Sigmoid colon (tissue), 6 donors: ENCODE measurements at regions not wholly inside any gene's neighbourhood (a gene's known extent, or its start where the extent isn't known, plus 50 kb on each side); places are given as distances from the start of the nearest gene placed in this dataset.
"Not testable (repeated sequence)": the region's sequence is repeated elsewhere in the genome, so short reads cannot be mapped to it uniquely, and the experiment has no call there.

ENCODE experiments used
- DNase-seq: peaks from one replicate; pipeline ENCODE4 v3.0.0-alpha.2; 2019
- H3K27ac ChIP-seq, 4 donors: fragments of 200-600 bp; sonication (generic); one replicate each; pipeline ENCODE4 v1.5.1; 2016 to 2019; ENCODE audit warnings: mild to moderate bottlenecking in 1 of 4
- H3K27me3 ChIP-seq, 3 donors: fragments of 200-600 bp; sonication (generic); one replicate each; pipeline ENCODE4 v1.5.1; 2019; ENCODE audit warnings: mild to moderate bottlenecking in 1 of 3
- H3K36me3 ChIP-seq, 4 donors: fragments of 200-600 bp; sonication (generic); one replicate each; pipeline ENCODE4 v1.5.1; 2016 to 2019
- H3K4me1 ChIP-seq, 4 donors: fragments of 200-600 bp; sonication (generic); one replicate each; pipeline ENCODE4 v1.5.1; 2017 to 2019
- H3K4me3 ChIP-seq, 4 donors: fragments of 200-600 bp; sonication (generic); one replicate each; pipeline ENCODE4 v1.5.1; 2017 to 2019; ENCODE audit warnings: mild to moderate bottlenecking in 2 of 4, moderate library complexity in 1 of 4
- H3K9me3 ChIP-seq, 4 donors: fragments of 200-600 bp in 3 of 4; sonication (generic) in 3 of 4; one replicate each; pipeline versions ENCODE4 v1.5.1 to v1.6.1; 2013 to 2019
- CTCF ChIP-seq, 4 experiments: fragments of 450-650 bp in 3 of 4; fragments of 200-600 bp in 1 of 4; IDR thresholded peaks; one replicate each; pipeline ENCODE4 v1.5.1; 2016 to 2019; ENCODE audit warnings: antibody characterized with exemption in 4 of 4, mild to moderate bottlenecking in 3 of 4, moderate library complexity in 2 of 4
- EP300 ChIP-seq, 4 donors: sonication (generic); formaldehyde crosslinking; IDR thresholded peaks; one replicate each; pipeline ENCODE4 v1.6.1; 2017; ENCODE audit warnings: antibody characterized with exemption in 4 of 4
- POLR2A ChIP-seq, 2 donors: fragments of 450-650 bp; IDR thresholded peaks; one replicate each; pipeline ENCODE4 v1.6.1; 2016; ENCODE audit warnings: antibody characterized with exemption in 2 of 2, mild to moderate bottlenecking in 2 of 2, moderate library complexity in 2 of 2
- POLR2AphosphoS5 ChIP-seq, 4 donors: sonication (generic); formaldehyde crosslinking; IDR thresholded peaks; one replicate each; pipeline ENCODE4 v1.6.1; 2017; ENCODE audit warnings: antibody characterized with exemption in 4 of 4
- WGBS, 2 donors: extraction: QIAGEN DNeasy Blood & Tissue Kit; methylation state at CpG; one replicate each; pipeline ENCODE4 v1.1.7; 2013; 5-methylcytosine and 5-hydroxymethylcytosine counted together
- intact Hi-C: fragments of 100-400 bp; cut with DNase I; formaldehyde crosslinking; loops from one replicate; pipeline ENCODE4 v1.15.1; 2023
- donor health status: healthy with polysubstance abuse.
- donor health status: healthy.

- Histone ChIP-seq H3K4me3 (no peak overlapping the region), H3K4me1 (no peaks in the 10 kb centered on the region), H3K27me3 (no peaks in the 10 kb centered on the region), H3K36me3 (no peaks in the 10 kb centered on the region), H3K27ac (no peak overlapping the region), H3K9me3 (no peaks in the 10 kb centered on the region)
- no peak for DNase-seq
- no peak for TF ChIP-seq POLR2AphosphoS5 (IDR thresholded peaks at IDR 0.05)
- TF ChIP-seq POLR2A (IDR thresholded peaks at IDR 0.05) = no peak
- intact Hi-C loops = no loop called here
- 62 to 66% methylated on average over 5 of the region's 5 CpGs for WGBS, 2 donors
These were observed 328.9 kb upstream of the KCND2 start for GRCh38 chr7:119943942-119944600.

DNA sequence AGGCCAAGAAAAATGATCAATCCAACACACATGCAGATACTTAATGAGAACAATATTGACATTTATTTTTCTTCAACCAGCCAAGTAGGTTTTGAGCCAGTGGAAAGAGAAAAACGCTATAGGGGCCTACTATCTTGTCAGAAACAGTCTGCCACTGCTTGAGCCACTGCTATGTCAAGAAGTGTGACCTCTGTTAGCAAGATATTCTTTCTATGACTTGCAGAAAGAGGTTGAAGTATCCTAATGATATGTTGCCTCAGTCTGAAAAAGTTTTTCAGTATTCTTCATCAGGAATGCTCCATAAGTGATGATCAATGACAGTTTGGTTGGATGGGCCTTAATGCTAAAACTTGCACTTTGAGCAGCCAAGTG is 328.4 kb upstream of the KCND2 start:
- intact Hi-C loops = no loop called here
- WGBS, 2 donors = 22 to 61% methylated on average over 1 of the region's 1 CpG
- H3K27ac ChIP-seq = no peak overlapping the region
- no peaks in the 10 kb centered on the region for H3K4me1 ChIP-seq
- no peaks in the 10 kb centered on the region for H3K36me3 ChIP-seq
- no peak for DNase-seq
- no peaks in the 10 kb centered on the region for H3K27me3 ChIP-seq
- TF ChIP-seq POLR2A (IDR thresholded peaks at IDR 0.05) = no peak
- TF ChIP-seq CTCF (IDR thresholded peaks at IDR 0.05) = no peak
- TF ChIP-seq POLR2AphosphoS5 (IDR thresholded peaks at IDR 0.05) = no peak
- no peak for TF ChIP-seq EP300 (IDR thresholded peaks at IDR 0.05)
- H3K9me3 ChIP-seq = no peaks in the 10 kb centered on the region
- H3K4me3 ChIP-seq = no peak overlapping the region

DNA sequence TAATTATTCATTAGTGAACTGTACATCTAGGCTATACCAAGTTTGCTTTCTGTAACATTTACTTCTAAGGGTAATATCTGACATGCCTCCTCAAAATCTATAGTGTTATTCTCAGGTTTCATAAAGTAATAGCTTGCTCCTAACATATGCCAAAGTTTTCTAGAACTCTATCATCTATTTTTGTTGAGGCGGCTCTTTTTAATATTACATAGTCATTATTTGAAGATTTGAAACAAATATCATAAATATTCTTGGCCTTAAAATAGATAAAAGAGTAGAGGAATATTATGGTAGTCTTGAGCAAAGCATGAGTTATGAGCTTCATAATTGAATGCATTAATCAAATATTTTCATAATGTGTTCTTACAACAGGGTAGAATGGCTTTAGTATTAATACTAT is 327.2 kb upstream of the KCND2 start:
- no peak overlapping the region for H3K27ac ChIP-seq
- no peaks in the 10 kb centered on the region for H3K4me1 ChIP-seq
- H3K27me3 ChIP-seq = no peaks in the 10 kb centered on the region
- 91 to 96% methylated on average over 1 of the region's 1 CpG for WGBS, 2 donors
- TF ChIP-seq CTCF (IDR thresholded peaks at IDR 0.05) (no peak), EP300 (IDR thresholded peaks at IDR 0.05) (no peak)
- DNase-seq = no peak
- H3K36me3 ChIP-seq = no peaks in the 10 kb centered on the region
- no peak overlapping the region for H3K4me3 ChIP-seq
- intact Hi-C loops = no loop called here
- H3K9me3 ChIP-seq = no peaks in the 10 kb centered on the region

DNA sequence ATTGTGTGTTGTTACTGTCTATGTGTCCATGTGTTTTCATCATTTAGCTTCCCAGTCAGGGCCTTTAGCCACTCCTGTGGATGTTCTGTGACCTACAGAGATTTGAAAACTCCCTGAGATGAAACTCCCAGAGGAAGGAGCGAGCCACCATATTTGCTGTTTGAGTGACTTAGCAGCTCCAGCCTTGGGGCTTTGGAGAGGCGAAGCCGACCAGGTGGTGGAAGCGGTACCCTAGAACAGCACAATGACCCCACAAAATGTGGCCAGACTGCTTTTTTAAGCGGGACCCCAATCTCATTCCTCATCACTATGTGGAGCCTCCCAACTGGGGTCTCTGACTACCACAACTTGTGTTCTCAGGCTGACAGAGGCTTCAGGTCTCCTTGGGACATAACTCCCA is 323.9 kb upstream of the KCND2 start:
- H3K4me3 ChIP-seq = no peak overlapping the region
- intact Hi-C loops = no loop called here
- no peak for DNase-seq
- H3K36me3 ChIP-seq = no peaks in the 10 kb centered on the region
- H3K27me3 ChIP-seq = no peaks in the 10 kb centered on the region
- no peak overlapping the region for H3K27ac ChIP-seq
- WGBS, 2 donors = 94 to 96% methylated on average over 5 of the region's 5 CpGs
- TF ChIP-seq CTCF (IDR thresholded peaks at IDR 0.05) (no peak), POLR2AphosphoS5 (IDR thresholded peaks at IDR 0.05) (no peak), POLR2A (IDR thresholded peaks at IDR 0.05) (no peak), EP300 (IDR thresholded peaks at IDR 0.05) (no peak)
- H3K4me1 ChIP-seq = no peaks in the 10 kb centered on the region
- no peaks in the 10 kb centered on the region for H3K9me3 ChIP-seq

DNA sequence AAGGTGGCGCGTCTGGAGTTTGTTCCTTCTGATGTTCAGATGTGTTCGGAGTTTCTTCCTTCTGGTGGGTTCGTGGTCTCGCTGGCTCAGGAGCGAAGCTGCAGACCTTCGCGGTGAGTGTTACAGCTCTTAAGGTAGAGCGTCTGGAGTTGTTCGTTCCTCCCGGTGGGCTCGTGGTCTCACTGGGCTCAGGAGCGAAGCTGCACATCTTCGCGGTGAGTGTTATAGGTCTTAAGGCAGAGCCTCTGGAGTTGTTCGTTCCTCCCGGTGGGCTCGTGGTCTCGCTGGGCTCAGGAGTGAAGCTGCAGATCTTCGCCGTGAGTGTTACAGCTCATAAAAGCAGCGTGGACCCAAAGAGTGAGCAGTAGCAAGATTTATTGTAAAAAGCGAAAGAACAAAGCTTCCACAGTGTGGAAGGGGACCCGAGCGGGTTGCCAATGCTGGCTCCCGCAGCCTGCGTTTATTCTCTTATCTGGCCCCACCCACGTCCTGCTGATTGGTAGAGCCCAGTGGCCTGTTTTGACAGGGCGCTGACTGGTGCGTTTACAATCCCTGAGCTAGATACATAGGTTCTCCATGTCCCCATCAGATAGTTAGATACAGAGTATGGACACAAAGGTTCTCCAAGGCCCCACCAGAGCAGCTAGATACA is 322.5 kb upstream of the KCND2 start:
- H3K4me3 ChIP-seq, H3K4me1 ChIP-seq, H3K9me3 ChIP-seq, H3K27ac ChIP-seq, DNase-seq, H3K36me3 ChIP-seq, intact Hi-C loops, H3K27me3 ChIP-seq: not testable (repeated sequence)
- WGBS, 2 donors = 93% methylated on average over 30 of the region's 30 CpGs

DNA sequence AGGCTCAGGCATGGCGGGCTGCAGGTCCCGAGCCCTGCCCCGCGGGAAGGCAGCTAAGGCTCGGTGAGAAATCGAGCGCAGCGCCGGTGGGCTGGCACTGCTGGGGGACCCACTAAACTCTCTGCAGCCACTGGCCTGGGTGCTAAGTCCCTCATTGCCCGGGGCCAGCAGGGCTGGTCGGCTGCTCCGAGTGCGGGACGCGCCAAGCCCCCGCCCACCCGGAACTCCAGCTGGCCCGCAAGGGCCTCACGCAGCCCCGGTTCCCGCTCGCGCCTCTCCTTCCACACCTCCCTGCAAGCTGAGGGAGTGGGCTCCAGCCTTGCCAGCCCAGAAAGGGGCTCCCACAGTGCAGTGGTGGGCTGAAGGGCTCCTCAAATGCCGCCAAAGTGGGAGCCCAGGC is 321.4 kb upstream of the KCND2 start:
- H3K36me3 ChIP-seq, H3K4me1 ChIP-seq, H3K27ac ChIP-seq, H3K27me3 ChIP-seq, H3K4me3 ChIP-seq, intact Hi-C loops, H3K9me3 ChIP-seq, DNase-seq: not testable (repeated sequence)
- WGBS, 2 donors = 97 to 98% methylated on average over 22 of the region's 24 CpGs
